SK-N-SH (cell line): ENCODE measurements at regions not wholly inside any gene's neighbourhood (a gene's known extent, or its start where the extent isn't known, plus 50 kb on each side); places are given as distances from the start of the nearest gene placed in this dataset.
A peak's percentile ranks its signal among the peaks of the same experiment; 100 is the strongest.

Experiments used
- CTCF ChIA-PET: fragments of 300-600, 350-600 bp; formaldehyde crosslinking; extraction: SDS; loops from one replicate; lab custom pipeline; 2021; lab: Yijun Ruan, JAX
- POLR2A ChIA-PET: fragments of 350-600 bp; sonication (Branson Sonifier 250); formaldehyde crosslinking; extraction: SDS; loops from one replicate; lab custom pipeline; 2020; ENCODE audit warnings: antibody characterized with exemption, inconsistent platforms; lab: Yijun Ruan, JAX
- DNase-seq: peaks from one replicate; pipeline ENCODE4 v3.0.0; 2012
- H2AFZ ChIP-seq: fragments of 200-600 bp; sonication (generic); 2 replicates; pipeline ENCODE4 v1.8.1; 2016; ENCODE audit warnings: antibody characterized with exemption, mild to moderate bottlenecking, low read depth
- H3F3A ChIP-seq: fragments of 200-600 bp; sonication (generic); replicated peaks from 2 replicates; pipeline ENCODE3; 2016; ENCODE audit warnings: antibody characterized with exemption, mild to moderate bottlenecking; ENCODE audit not compliant: insufficient read depth
- H3K27ac ChIP-seq, 2 experiments: fragments of 200-500 bp in 1 of 2; fragments of 200-600 bp in 1 of 2; sonication (Bioruptor generic) in 1 of 2; sonication (generic), shearing (Covaris generic) in 1 of 2; 2 replicates each; pipeline versions ENCODE4 v1.5.1 to v1.6.1; 2014 to 2016; ENCODE audit warnings: low read depth in 2 of 2, inconsistent platforms in 1 of 2, low read length in 1 of 2, mild to moderate bottlenecking in 1 of 2, mixed read lengths in 1 of 2
- H3K27me3 ChIP-seq: fragments of 200-600 bp; sonication (generic), shearing (Covaris generic); 2 replicates; pipeline ENCODE4 v1.6.1; 2016; ENCODE audit warnings: mixed run types; ENCODE audit not compliant: insufficient read depth
- H3K36me3 ChIP-seq, 2 experiments: fragments of 200-500 bp in 1 of 2; fragments of 200-600 bp in 1 of 2; sonication (Bioruptor generic) in 1 of 2; sonication (generic) in 1 of 2; replicated peaks in 1 of 2; 2 replicates each; pipeline versions ENCODE3 to v1.5.1; 2014 to 2016; ENCODE audit warnings: low read length in 1 of 2, mild to moderate bottlenecking in 1 of 2; ENCODE audit not compliant: insufficient read depth in 2 of 2, control insufficient read depth in 1 of 2
- H3K4me1 ChIP-seq, 2 experiments: fragments of 200-500 bp in 1 of 2; fragments of 200-600 bp in 1 of 2; sonication (Bioruptor generic) in 1 of 2; sonication (generic), shearing (Covaris generic) in 1 of 2; 2 replicates each; pipeline versions ENCODE4 v1.5.1 to v1.6.1; 2014 to 2016; ENCODE audit warnings: low read depth in 1 of 2, low read length in 1 of 2, mixed run types in 1 of 2; ENCODE audit not compliant: insufficient read depth in 2 of 2, control insufficient read depth in 1 of 2
- H3K4me2 ChIP-seq: fragments of 200-600 bp; sonication (generic), shearing (Covaris generic); 2 replicates; pipeline ENCODE4 v1.6.1; 2017; ENCODE audit warnings: mixed run types
- H3K4me3 ChIP-seq, 2 experiments: fragments of 200-500 bp in 1 of 2; fragments of 200-600 bp in 1 of 2; sonication (Bioruptor generic) in 1 of 2; sonication (generic), shearing (Covaris generic) in 1 of 2; 2 replicates each; pipeline versions ENCODE4 v1.5.1 to v1.8.1; 2014 to 2016; ENCODE audit warnings: low read depth in 2 of 2, inconsistent platforms in 1 of 2, low read length in 1 of 2, mild to moderate bottlenecking in 1 of 2, mixed read lengths in 1 of 2, moderate library complexity in 1 of 2
- H3K79me2 ChIP-seq: fragments of 200-600 bp; sonication (generic); 2 replicates; pipeline ENCODE4 v1.8.1; 2017; ENCODE audit warnings: mild to moderate bottlenecking; ENCODE audit not compliant: insufficient read depth
- H3K9ac ChIP-seq: fragments of 200-600 bp; sonication (generic); 2 replicates; pipeline ENCODE4 v1.6.1; 2017; ENCODE audit warnings: mixed run types
- H3K9me2 ChIP-seq: fragments of 200-600 bp; sonication (generic); 2 replicates; pipeline ENCODE4 v1.6.1; 2017; ENCODE audit warnings: mixed run types
- H3K9me3 ChIP-seq: fragments of 200-600 bp; sonication (generic); 2 replicates; pipeline ENCODE4 v1.6.1; 2017; ENCODE audit warnings: mixed run types, mild to moderate bottlenecking, moderate library complexity
- H4K20me1 ChIP-seq: fragments of 200-600 bp; sonication (generic); 2 replicates; pipeline ENCODE4 v1.6.1; 2017; ENCODE audit warnings: mild to moderate bottlenecking, mixed run types; ENCODE audit not compliant: insufficient read depth
- ELF1 ChIP-seq: IDR thresholded peaks from 2 replicates; pipeline ENCODE4 v1.4.0; 2012
- EP300 ChIP-seq, 2 experiments: IDR thresholded peaks; 2 replicates each; pipeline versions ENCODE4 v1.4.0 to v1.6.1; 2012; ENCODE audit warnings: borderline replicate concordance in 1 of 2, low read depth in 1 of 2, low read length in 1 of 2
- EZH2phosphoT487 ChIP-seq: fragments of 200-600 bp; sonication (generic); IDR thresholded peaks from 2 replicates; pipeline ENCODE4 v1.6.1; 2017; ENCODE audit warnings: low read depth, mixed run types, mild to moderate bottlenecking, antibody characterized with exemption, moderate library complexity, borderline replicate concordance
- FOSL2 ChIP-seq: IDR thresholded peaks from 2 replicates; pipeline ENCODE4 v1.4.0; 2012; ENCODE audit warnings: low read depth, mild to moderate bottlenecking, moderate library complexity, borderline replicate concordance
- FOXJ3 ChIP-seq: sonication (generic); formaldehyde crosslinking; IDR thresholded peaks from 2 replicates; pipeline ENCODE4 v1.5.1; 2020; ENCODE audit warnings: mild to moderate bottlenecking, missing genetic modification reagents
- FOXM1 ChIP-seq: IDR thresholded peaks from 2 replicates; pipeline ENCODE4 v1.4.0; 2012; ENCODE audit warnings: low read depth, mild to moderate bottlenecking
- GABPA ChIP-seq: IDR thresholded peaks from 2 replicates; pipeline ENCODE4 v1.4.0; 2012; ENCODE audit warnings: low read depth, mild to moderate bottlenecking
- JUND ChIP-seq: IDR thresholded peaks from 2 replicates; pipeline ENCODE4 v1.4.0; 2012
- MEF2A ChIP-seq: IDR thresholded peaks from 2 replicates; pipeline ENCODE4 v1.4.0; 2012; ENCODE audit warnings: low read depth, borderline replicate concordance
- NRF1 ChIP-seq: IDR thresholded peaks from 2 replicates; pipeline ENCODE4 v1.6.1; 2012; ENCODE audit warnings: low read depth, mild to moderate bottlenecking, low read length
- POLR2AphosphoS5 ChIP-seq: IDR thresholded peaks from 2 replicates; pipeline ENCODE4 v1.6.1; 2012; ENCODE audit warnings: low read depth, low read length
- RAD21 ChIP-seq: IDR thresholded peaks from 2 replicates; pipeline ENCODE4 v1.6.1; 2012; ENCODE audit warnings: mild to moderate bottlenecking, low read length
- RCOR1 ChIP-seq: fragments of 150-350 bp; IDR thresholded peaks from 2 replicates; pipeline ENCODE4 v1.6.1; 2017; ENCODE audit warnings: antibody characterized with exemption, low read length
- REST ChIP-seq: IDR thresholded peaks from 2 replicates; pipeline ENCODE4 v1.6.1; 2012; ENCODE audit warnings: mild to moderate bottlenecking, low read depth, low read length, moderate library complexity
- RFX5 ChIP-seq: IDR thresholded peaks from 2 replicates; pipeline ENCODE4 v1.6.1; 2012; ENCODE audit warnings: mild to moderate bottlenecking, improper control_type of control experiment, low read length
- SIN3A ChIP-seq: IDR thresholded peaks from 2 replicates; pipeline ENCODE4 v1.6.1; 2012; ENCODE audit warnings: low read depth, mild to moderate bottlenecking, low read length, moderate library complexity, borderline replicate concordance
- SMC3 ChIP-seq: IDR thresholded peaks from 2 replicates; pipeline ENCODE4 v1.6.1; 2012; ENCODE audit warnings: low read depth, low read length, improper control_type of control experiment
- TCF12 ChIP-seq: IDR thresholded peaks from 2 replicates; pipeline ENCODE4 v1.4.0; 2012
- USF1 ChIP-seq: IDR thresholded peaks from 2 replicates; pipeline ENCODE4 v1.4.0; 2012; ENCODE audit warnings: low read depth, borderline replicate concordance
- YY1 ChIP-seq: IDR thresholded peaks from 2 replicates; pipeline ENCODE4 v1.4.0; 2012; ENCODE audit warnings: low read depth, mild to moderate bottlenecking
- WGBS: methylation state at CpG from one replicate; pipeline ENCODE4 v1.1.6; 2017; ENCODE audit warnings: low lambda C conversion rate; 5-methylcytosine and 5-hydroxymethylcytosine counted together

- no peak for TF ChIP-seq USF1
Measured at GRCh38 chr14:71236487-71236886, 329.2 kb downstream of the PCNX1 start (continued).

- Histone ChIP-seq H3K9ac (no peak overlapping the region), H3K27ac (peak overlapping the region in 1 of 2 experiments; percentile 96; a peak in 2 of 4 replicates), H4K20me1 (no peaks in the 10 kb centered on the region), H3K4me1 (peaks cover 6 to 27% of the 10 kb centered on the region in 2 experiments; a peak in 2 of 4 replicates), H3K79me2 (no peaks in the 10 kb centered on the region), H3F3A (no peaks in the 10 kb centered on the region), H3K9me3 (no peaks in the 10 kb centered on the region), H3K4me2 (no peak overlapping the region), H3K36me3 (no peaks in the 10 kb centered on the region), H3K27me3 (no peaks in the 10 kb centered on the region), H2AFZ (no peak overlapping the region), H3K9me2 (no peaks in the 10 kb centered on the region), H3K4me3 (no peak overlapping the region)
- CTCF ChIA-PET = interaction anchor here (1.0 to 1.2 kb wide), 2 partner anchors 73 to 515 kb away, joined by 4 to 9 read pairs; no protein-coding TSS in a partner anchor
- WGBS = 65% methylated on average over 4 of the region's 4 CpGs
- DNase-seq = no peak
- TF ChIP-seq EZH2phosphoT487 = no peak
- TF ChIP-seq FOXM1 = no peak
- TF ChIP-seq SIN3A = no peak
- no peak for TF ChIP-seq RFX5
- TF ChIP-seq GABPA = no peak
- TF ChIP-seq POLR2AphosphoS5 = no peak
- TF ChIP-seq RAD21 = no peak
- no peak for TF ChIP-seq NRF1
- POLR2A ChIA-PET = interaction anchor here (0.6 kb wide), 1 partner anchor 447 kb away, joined by 3 read pairs; no protein-coding TSS in a partner anchor
Measured at GRCh38 chr14:71237556-71237955, 330.3 kb downstream of the PCNX1 start.

GRCh38 chr14:71238835-71239234 lies 331.6 kb downstream of the PCNX1 start:
- H3K4me1 ChIP-seq = peaks cover 7 to 36% of the 10 kb centered on the region in 2 experiments; a peak in 3 of 4 replicates
- H2AFZ ChIP-seq = no peak overlapping the region
- no peak overlapping the region for H3K27ac ChIP-seq
- no peaks in the 10 kb centered on the region for H3K9me3 ChIP-seq
- H3K27me3 ChIP-seq = no peaks in the 10 kb centered on the region
- TF ChIP-seq ELF1 = no peak
- TF ChIP-seq RCOR1 = no peak
- TF ChIP-seq FOXJ3 (CRISPR knock-in tag) = no peak
- no peak for TF ChIP-seq MEF2A
- no peak for TF ChIP-seq REST
- TF ChIP-seq JUND = no peak
- TF ChIP-seq EP300 (IDR thresholded peaks at IDR 0.05; ENCODE audit: borderline replicate concordance in 1 of 2, low read depth in 1 of 2, low read length in 1 of 2) = no peak
- TF ChIP-seq YY1 = no peak
- TF ChIP-seq EZH2phosphoT487 = no peak
- no peak for TF ChIP-seq FOXM1
- no peak for TF ChIP-seq GABPA
- TF ChIP-seq FOSL2 = no peak
- TF ChIP-seq TCF12 = no peak
- TF ChIP-seq SMC3 = no peak
- ChIA-PET CTCF (no interaction called here), POLR2A (no interaction called here)
- H3K4me3 ChIP-seq = no peak overlapping the region
- H3K79me2 ChIP-seq = no peaks in the 10 kb centered on the region
- WGBS = 93% methylated on average over 5 of the region's 5 CpGs
- no peak overlapping the region for H3K9ac ChIP-seq
- H4K20me1 ChIP-seq = no peaks in the 10 kb centered on the region
- no peak overlapping the region for H3K4me2 ChIP-seq
- H3F3A ChIP-seq = no peaks in the 10 kb centered on the region
- no peak for DNase-seq
- no peaks in the 10 kb centered on the region for H3K9me2 ChIP-seq
- no peaks in the 10 kb centered on the region for H3K36me3 ChIP-seq
